Keratinocyte (primary cell): ENCODE measurements at regions not wholly inside any gene's neighbourhood (a gene's known extent, or its start where the extent isn't known, plus 50 kb on each side); places are given as distances from the start of the nearest gene placed in this dataset.

ENCODE experiments used
- DNase-seq: peaks from one replicate; pipeline ENCODE4 v3.0.0-alpha.2; 2011; ENCODE audit warnings: low read depth, missing footprints, low spot score
- FAIRE-seq: peaks from 2 replicates; lab custom pipeline; 2011; peaks lifted over from hg19 to GRCh38; lab: Jason Lieb, UNC
- H2AFZ ChIP-seq: 2 replicates; pipeline ENCODE4 v1.6.0; 2012; ENCODE audit warnings: low read length, control low read depth, inconsistent platforms; ENCODE audit not compliant: control insufficient read depth
- H3K27ac ChIP-seq: 2 replicates; pipeline ENCODE4 v1.5.1; 2011; ENCODE audit warnings: low read length; ENCODE audit not compliant: control insufficient read depth, insufficient read depth
- H3K27me3 ChIP-seq: 3 replicates; pipeline ENCODE4 v1.6.0; 2011; ENCODE audit warnings: low read length; ENCODE audit not compliant: control insufficient read depth, insufficient read depth; ENCODE audit errors: extremely low read depth
- H3K36me3 ChIP-seq, 2 experiments: 2 replicates in 1 of 2; 3 replicates in 1 of 2; pipeline ENCODE4 v1.5.1; 2011; ENCODE audit warnings: low read length in 2 of 2, mild to moderate bottlenecking in 1 of 2; ENCODE audit not compliant: control insufficient read depth in 2 of 2, insufficient read depth in 2 of 2; ENCODE audit errors: extremely low read depth in 1 of 2
- H3K4me1 ChIP-seq: 3 replicates; pipeline ENCODE4 v1.5.1; 2011; ENCODE audit warnings: low read length; ENCODE audit not compliant: control insufficient read depth, insufficient read depth; ENCODE audit errors: extremely low read depth
- H3K4me2 ChIP-seq: 3 replicates; pipeline ENCODE4 v1.6.0; 2011; ENCODE audit warnings: low read depth, low read length; ENCODE audit not compliant: control insufficient read depth, insufficient read depth; ENCODE audit errors: extremely low read depth
- H3K4me3 ChIP-seq, 3 experiments: fragments of 200-600 bp in 1 of 3; sonication (generic) in 1 of 3; 2 replicates in 2 of 3; 3 replicates in 1 of 3; pipeline ENCODE4 v1.5.1; 2011 to 2016; ENCODE audit warnings: low read length in 3 of 3, mild to moderate bottlenecking in 3 of 3, control low read depth in 2 of 3, inconsistent platforms in 1 of 3, low read depth in 1 of 3, mixed read lengths in 1 of 3, mixed run types in 1 of 3, moderate library complexity in 1 of 3; ENCODE audit not compliant: control insufficient read depth in 2 of 3, insufficient read depth in 2 of 3; ENCODE audit errors: extremely low read depth in 1 of 3
- H3K79me2 ChIP-seq: 2 replicates; pipeline ENCODE4 v1.6.0; 2012; ENCODE audit warnings: low read length; ENCODE audit not compliant: control insufficient read depth, insufficient read depth
- H3K9ac ChIP-seq: 3 replicates; pipeline ENCODE4 v1.6.0; 2011; ENCODE audit warnings: low read length; ENCODE audit not compliant: control insufficient read depth, insufficient read depth; ENCODE audit errors: extremely low read depth
- H3K9me1 ChIP-seq: 3 replicates; pipeline ENCODE4 v1.6.0; 2011; ENCODE audit warnings: low read length; ENCODE audit not compliant: control insufficient read depth, insufficient read depth; ENCODE audit errors: extremely low read depth
- H3K9me3 ChIP-seq: 2 replicates; pipeline ENCODE4 v1.5.1; 2012; ENCODE audit warnings: low read depth, low read length; ENCODE audit not compliant: control insufficient read depth
- H4K20me1 ChIP-seq: 3 replicates; pipeline ENCODE4 v1.6.0; 2011; ENCODE audit warnings: low read length; ENCODE audit not compliant: control insufficient read depth, insufficient read depth; ENCODE audit errors: extremely low read depth
- EZH2 ChIP-seq: IDR thresholded peaks from one replicate; pipeline ENCODE4 v1.6.1; 2012; ENCODE audit warnings: inconsistent platforms, mild to moderate bottlenecking, low read length, moderate library complexity
- dilution Hi-C: fragments of 300-500 bp; cut with MboI; formaldehyde crosslinking; loops from one replicate; pipeline ENCODE4 v1.7.0; 2020; ENCODE audit warnings: low sequenced_read_pairs; ENCODE audit not compliant: extremely low pct_ligation_motif_present
- TF ChIP-seq, protein P1 (sequence below), 3 experiments: IDR thresholded peaks in 1 of 3; conservative IDR thresholded peaks in 1 of 3; optimal IDR thresholded peaks in 1 of 3; 2 replicates in 2 of 3; 3 replicates in 1 of 3; pipeline versions ENCODE3 to v1.5.1; 2011; ENCODE audit warnings: low read length in 3 of 3, mild to moderate bottlenecking in 3 of 3, moderate library complexity in 2 of 3, control low read depth in 1 of 3, inconsistent platforms in 1 of 3; ENCODE audit not compliant: insufficient read depth in 2 of 3; ENCODE audit errors: extremely low read depth in 1 of 3

DNA sequence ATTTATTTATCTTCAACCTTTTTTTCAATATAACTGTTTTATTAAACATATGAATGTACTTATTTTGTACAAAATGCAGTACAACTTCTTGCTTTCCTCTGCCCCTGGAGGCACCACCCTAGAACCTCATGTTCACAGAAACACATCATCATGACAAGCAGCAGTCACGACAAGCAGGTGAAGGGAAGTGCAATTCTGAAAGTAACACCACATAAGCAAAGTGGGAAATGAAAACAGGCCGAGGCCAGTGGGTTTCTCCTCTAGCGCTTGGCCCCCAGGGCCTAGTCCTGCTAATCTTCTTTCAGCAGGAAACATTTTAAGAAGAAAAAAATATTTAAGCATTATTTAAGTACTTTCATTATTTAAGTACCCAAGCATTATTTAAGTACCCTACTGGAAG is 598.1 kb downstream of the SH2D4B start:
- dilution Hi-C loops, result no loop called here
- no peak for TF ChIP-seq EZH2
- TF ChIP-seq, protein P1, sequence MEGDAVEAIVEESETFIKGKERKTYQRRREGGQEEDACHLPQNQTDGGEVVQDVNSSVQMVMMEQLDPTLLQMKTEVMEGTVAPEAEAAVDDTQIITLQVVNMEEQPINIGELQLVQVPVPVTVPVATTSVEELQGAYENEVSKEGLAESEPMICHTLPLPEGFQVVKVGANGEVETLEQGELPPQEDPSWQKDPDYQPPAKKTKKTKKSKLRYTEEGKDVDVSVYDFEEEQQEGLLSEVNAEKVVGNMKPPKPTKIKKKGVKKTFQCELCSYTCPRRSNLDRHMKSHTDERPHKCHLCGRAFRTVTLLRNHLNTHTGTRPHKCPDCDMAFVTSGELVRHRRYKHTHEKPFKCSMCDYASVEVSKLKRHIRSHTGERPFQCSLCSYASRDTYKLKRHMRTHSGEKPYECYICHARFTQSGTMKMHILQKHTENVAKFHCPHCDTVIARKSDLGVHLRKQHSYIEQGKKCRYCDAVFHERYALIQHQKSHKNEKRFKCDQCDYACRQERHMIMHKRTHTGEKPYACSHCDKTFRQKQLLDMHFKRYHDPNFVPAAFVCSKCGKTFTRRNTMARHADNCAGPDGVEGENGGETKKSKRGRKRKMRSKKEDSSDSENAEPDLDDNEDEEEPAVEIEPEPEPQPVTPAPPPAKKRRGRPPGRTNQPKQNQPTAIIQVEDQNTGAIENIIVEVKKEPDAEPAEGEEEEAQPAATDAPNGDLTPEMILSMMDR (optimal IDR thresholded peaks at IDR 0.05 in 1 of 3, IDR thresholded peaks at IDR 0.05 in 1 of 3, conservative IDR thresholded peaks at IDR 0.05 in 1 of 3; ENCODE audit: extremely low read depth in 1 of 3, insufficient read depth in 2 of 3, low read length in 3 of 3), result no peak
- FAIRE-seq (no peak), DNase-seq (no peak)
- H3K9me1 ChIP-seq, result no peaks in the 10 kb centered on the region
- no peak overlapping the region for H3K4me3 ChIP-seq
- no peaks in the 10 kb centered on the region for H3K9me3 ChIP-seq
- H3K27ac ChIP-seq, result no peak overlapping the region
- H3K4me1 ChIP-seq, result no peaks in the 10 kb centered on the region
- H3K9ac ChIP-seq, result no peak overlapping the region
- H3K4me2 ChIP-seq, result no peak overlapping the region
- H2AFZ ChIP-seq, result no peak overlapping the region
- no peaks in the 10 kb centered on the region for H3K36me3 ChIP-seq
- H4K20me1 ChIP-seq, result no peaks in the 10 kb centered on the region
- no peaks in the 10 kb centered on the region for H3K27me3 ChIP-seq
- H3K79me2 ChIP-seq, result no peaks in the 10 kb centered on the region

DNA sequence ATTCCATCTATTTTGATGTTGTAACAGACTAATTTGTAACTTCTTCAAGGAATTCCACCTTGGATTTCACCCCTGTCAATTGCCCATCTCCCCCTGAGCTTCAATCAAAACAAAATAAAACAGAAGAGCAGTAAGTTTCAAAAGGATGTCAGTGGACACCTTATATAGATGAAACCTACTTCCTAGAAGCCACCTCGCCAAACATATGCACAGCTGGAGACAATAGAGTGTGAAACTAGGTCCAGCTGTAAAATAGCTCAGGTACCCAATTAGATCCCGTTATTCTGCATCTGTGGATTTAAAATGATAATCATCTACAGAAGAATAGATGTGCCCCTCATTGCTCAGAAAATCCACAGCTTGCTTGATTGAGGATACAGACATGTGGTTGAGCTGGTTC is 598.6 kb downstream of the SH2D4B start:
- Histone ChIP-seq H2AFZ (no peak overlapping the region), H3K9me3 (no peaks in the 10 kb centered on the region), H3K27ac (no peak overlapping the region), H3K4me3 (no peak overlapping the region), H3K9ac (no peak overlapping the region), H3K79me2 (no peaks in the 10 kb centered on the region), H3K4me1 (no peaks in the 10 kb centered on the region), H3K9me1 (no peaks in the 10 kb centered on the region), H4K20me1 (no peaks in the 10 kb centered on the region), H3K36me3 (no peaks in the 10 kb centered on the region), H3K27me3 (no peaks in the 10 kb centered on the region), H3K4me2 (no peak overlapping the region)
- DNase-seq (no peak), FAIRE-seq (no peak)
- dilution Hi-C loops, result no loop called here
- TF ChIP-seq, protein P1 (optimal IDR thresholded peaks at IDR 0.05 in 1 of 3, IDR thresholded peaks at IDR 0.05 in 1 of 3, conservative IDR thresholded peaks at IDR 0.05 in 1 of 3; ENCODE audit: extremely low read depth in 1 of 3, insufficient read depth in 2 of 3, low read length in 3 of 3), result no peak
- TF ChIP-seq EZH2, result no peak
